Thyroid gland (tissue), 4 donors: ENCODE measurements at regions not wholly inside any gene's neighbourhood (a gene's known extent, or its start where the extent isn't known, plus 50 kb on each side); places are given as distances from the start of the nearest gene placed in this dataset.

Experiments used
- DNase-seq, 2 donors: peaks; one replicate each; pipeline ENCODE4 v3.0.0-alpha.2; 2019
- H3K27ac ChIP-seq, 3 donors: fragments of 200-600 bp; sonication (generic); 1 replicate in 2 of 3; 2 replicates in 1 of 3; pipeline ENCODE4 v1.5.1; 2016 to 2019; ENCODE audit warnings: mild to moderate bottlenecking in 1 of 3, moderate library complexity in 1 of 3
- H3K27me3 ChIP-seq: fragments of 200-600 bp; sonication (generic); one replicate; pipeline ENCODE4 v1.5.1; 2019
- H3K36me3 ChIP-seq, 2 donors: fragments of 200-600 bp; sonication (generic); one replicate each; pipeline ENCODE4 v1.5.1; 2016 to 2019
- H3K4me1 ChIP-seq, 2 donors: fragments of 200-600 bp; sonication (generic); one replicate each; pipeline ENCODE4 v1.5.1; 2017 to 2019
- H3K4me3 ChIP-seq, 3 donors: fragments of 200-600 bp; sonication (generic); replicated peaks in 1 of 3; 1 replicate in 2 of 3; 2 replicates in 1 of 3; pipeline ENCODE4 v1.5.1; 2016; ENCODE audit warnings: mild to moderate bottlenecking in 1 of 3
- H3K9me3 ChIP-seq: fragments of 200-600 bp; sonication (generic); one replicate; pipeline ENCODE4 v1.5.1; 2017
- CTCF ChIP-seq, 6 experiments: fragments of 200-600 bp in 3 of 6; fragments of 450-650 bp in 3 of 6; sonication (generic) in 3 of 6; IDR thresholded peaks; one replicate each; pipeline ENCODE4 v1.5.1; 2016 to 2019; ENCODE audit warnings: antibody characterized with exemption in 6 of 6, mild to moderate bottlenecking in 2 of 6, inconsistent platforms in 1 of 6, moderate library complexity in 1 of 6
- POLR2A ChIP-seq, 2 donors: fragments of 450-650 bp; IDR thresholded peaks; one replicate each; pipeline ENCODE4 v1.6.1; 2017; ENCODE audit warnings: antibody characterized with exemption in 2 of 2, mild to moderate bottlenecking in 2 of 2, moderate library complexity in 1 of 2
- WGBS, 2 donors: methylation state at CpG; one replicate each; pipeline ENCODE4 v1.1.5; 2017; 5-methylcytosine and 5-hydroxymethylcytosine counted together
- intact Hi-C: fragments of 100-400 bp; cut with DNase I; formaldehyde crosslinking; loops from one replicate; pipeline ENCODE4 v1.15.1; 2023

GRCh38 chr14:36245223-36245622 lies 68.7 kb upstream of the PTCSC3 start:
- no peaks in the 10 kb centered on the region for H3K36me3 ChIP-seq
- H3K4me3 ChIP-seq, result no peak overlapping the region
- H3K9me3 ChIP-seq, result no peaks in the 10 kb centered on the region
- intact Hi-C loops, result no loop called here
- WGBS, 2 donors, result 76 to 77% methylated on average over 3 of the region's 3 CpGs
- peak overlapping the region in 1 of 3 donors; percentile 20 for H3K27ac ChIP-seq
- no peak for TF ChIP-seq POLR2A (IDR thresholded peaks at IDR 0.05)
- no peak for TF ChIP-seq CTCF (IDR thresholded peaks at IDR 0.05)
- no peaks in the 10 kb centered on the region for H3K27me3 ChIP-seq
- DNase-seq, result no peak
- peaks cover 5 to 14% of the 10 kb centered on the region in 2 donors for H3K4me1 ChIP-seq

DNA sequence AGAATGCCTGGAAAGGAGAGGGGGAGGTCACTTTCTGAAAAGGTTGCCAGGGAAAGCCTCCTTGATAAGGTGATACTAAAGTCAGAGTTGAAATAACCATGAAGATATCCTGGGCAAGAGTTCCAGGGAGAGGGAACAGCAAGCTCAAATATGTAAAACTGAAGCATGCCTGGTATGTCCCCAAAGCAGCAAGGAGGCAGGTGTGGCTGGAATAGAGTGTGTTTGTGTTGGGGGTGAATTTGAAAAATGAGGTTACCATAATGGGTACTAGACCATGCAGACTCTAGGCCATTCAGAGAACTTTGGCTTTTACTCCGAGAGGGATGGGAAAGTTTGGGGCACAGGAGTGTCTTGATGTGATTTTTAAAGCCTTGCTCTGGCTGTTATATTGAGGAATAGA lies 66.7 kb upstream of the PTCSC3 start:
- Histone ChIP-seq H3K27me3 (no peaks in the 10 kb centered on the region), H3K36me3 (no peaks in the 10 kb centered on the region), H3K27ac (peak overlapping the region in 2 of 3 donors; percentile 6 to 45), H3K4me1 (peaks cover 5 to 14% of the 10 kb centered on the region in 2 donors), H3K9me3 (no peaks in the 10 kb centered on the region), H3K4me3 (no peak overlapping the region)
- intact Hi-C loops, result no loop called here
- TF ChIP-seq POLR2A (IDR thresholded peaks at IDR 0.05), result no peak
- TF ChIP-seq CTCF (IDR thresholded peaks at IDR 0.05), result no peak
- DNase-seq, result no peak
- 76 to 84% methylated on average over 1 of the region's 1 CpG for WGBS, 2 donors

- Histone ChIP-seq H3K4me3 (no peak overlapping the region), H3K4me1 (peaks cover 5 to 14% of the 10 kb centered on the region in 2 donors), H3K27ac (no peak overlapping the region), H3K36me3 (no peaks in the 10 kb centered on the region), H3K27me3 (no peaks in the 10 kb centered on the region), H3K9me3 (no peaks in the 10 kb centered on the region)
- no peak for DNase-seq
- no peak for TF ChIP-seq POLR2A (IDR thresholded peaks at IDR 0.05)
- TF ChIP-seq CTCF (IDR thresholded peaks at IDR 0.05), result peak in 3 of 6 experiments; percentile 24 to 38 (median 25)
- WGBS, 2 donors, result 59 to 66% methylated on average over 3 of the region's 3 CpGs
- intact Hi-C loops, result no loop called here
Measured at GRCh38 chr14:36241183-36241582, 64.7 kb upstream of the PTCSC3 start.

DNA sequence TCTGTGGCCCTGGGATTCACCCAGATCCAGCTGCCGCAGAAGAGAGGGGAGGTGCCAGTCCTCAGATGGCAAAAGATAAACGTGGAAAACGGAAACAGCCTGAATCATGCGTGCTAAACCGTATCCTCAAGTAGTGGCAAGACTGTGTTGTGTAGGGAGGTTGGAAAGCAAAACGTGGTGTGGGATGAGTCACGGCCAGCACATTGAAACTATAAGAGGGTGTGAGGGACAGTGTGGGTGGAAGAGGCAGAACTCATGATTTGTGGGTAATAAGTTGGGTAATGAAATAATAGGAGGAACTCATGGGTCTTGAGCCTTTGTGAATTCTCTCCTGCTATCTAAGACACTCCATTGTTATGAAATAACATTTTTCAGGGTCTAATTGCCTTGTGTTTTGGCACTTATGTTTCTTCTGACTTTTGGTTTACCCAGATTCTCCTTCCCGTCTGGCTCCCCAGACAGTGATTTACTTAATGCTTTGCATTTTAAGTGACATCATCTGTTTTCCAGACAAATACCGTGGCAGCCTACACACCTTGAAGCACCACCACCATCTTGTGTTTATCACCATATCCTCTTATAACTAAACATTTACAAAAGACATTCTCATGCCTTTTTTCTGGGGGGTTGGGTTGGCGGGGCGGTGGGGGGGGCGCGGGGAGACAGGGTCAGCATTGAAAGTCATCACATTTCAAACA lies 62.3 kb upstream of the PTCSC3 start:
- TF ChIP-seq CTCF (IDR thresholded peaks at IDR 0.05) (no peak), POLR2A (IDR thresholded peaks at IDR 0.05) (no peak)
- no peak for DNase-seq
- Histone ChIP-seq H3K9me3 (no peaks in the 10 kb centered on the region), H3K36me3 (no peaks in the 10 kb centered on the region), H3K27ac (no peak overlapping the region), H3K4me1 (peaks cover 0 to 14% of the 10 kb centered on the region in 2 donors), H3K4me3 (no peak overlapping the region), H3K27me3 (no peaks in the 10 kb centered on the region)
- intact Hi-C loops, result no loop called here
- WGBS, 2 donors, result 88 to 94% methylated on average over 13 of the region's 13 CpGs

DNA sequence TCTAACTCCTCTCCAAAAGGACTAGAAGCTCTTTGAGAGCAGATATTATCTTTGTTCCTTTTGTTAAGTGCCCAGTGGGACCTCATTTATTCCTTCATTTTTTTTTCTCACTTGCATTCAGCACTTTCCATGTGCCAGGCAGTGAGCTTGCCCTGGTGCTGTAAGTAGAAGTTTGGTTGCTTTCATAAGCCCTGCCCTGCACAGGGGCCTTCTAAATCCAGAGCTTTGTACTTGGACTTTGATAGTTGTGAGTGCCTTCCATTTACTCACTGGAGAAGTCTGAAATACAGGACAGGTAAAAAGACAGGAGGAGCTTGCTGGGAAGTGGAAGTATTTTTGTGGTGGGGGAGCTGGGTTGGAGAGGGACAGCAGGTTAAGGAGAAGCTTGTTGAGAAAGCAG lies 56.7 kb upstream of the PTCSC3 start:
- H3K27ac ChIP-seq, result no peak overlapping the region
- DNase-seq, result no peak
- no peaks in the 10 kb centered on the region for H3K9me3 ChIP-seq
- H3K4me3 ChIP-seq, result no peak overlapping the region
- no peaks in the 10 kb centered on the region for H3K4me1 ChIP-seq
- intact Hi-C loops, result no loop called here
- TF ChIP-seq POLR2A (IDR thresholded peaks at IDR 0.05), result no peak
- TF ChIP-seq CTCF (IDR thresholded peaks at IDR 0.05), result no peak
- no peaks in the 10 kb centered on the region for H3K27me3 ChIP-seq
- H3K36me3 ChIP-seq, result no peaks in the 10 kb centered on the region
